NCI-H1105 treated with DMSO at 0.1 percent for 48 hours (cell line): ENCODE measurements at regions not wholly inside any gene's neighbourhood (a gene's known extent, or its start where the extent isn't known, plus 50 kb on each side); places are given as distances from the start of the nearest gene placed in this dataset.
"Not testable (repeated sequence)": the region's sequence is repeated elsewhere in the genome, so short reads cannot be mapped to it uniquely, and the experiment has no call there.

Experiments used
- DNase-seq: peaks from one replicate; lab custom pipeline; 2025; lab: John Stamatoyannopoulos, UW

DNA sequence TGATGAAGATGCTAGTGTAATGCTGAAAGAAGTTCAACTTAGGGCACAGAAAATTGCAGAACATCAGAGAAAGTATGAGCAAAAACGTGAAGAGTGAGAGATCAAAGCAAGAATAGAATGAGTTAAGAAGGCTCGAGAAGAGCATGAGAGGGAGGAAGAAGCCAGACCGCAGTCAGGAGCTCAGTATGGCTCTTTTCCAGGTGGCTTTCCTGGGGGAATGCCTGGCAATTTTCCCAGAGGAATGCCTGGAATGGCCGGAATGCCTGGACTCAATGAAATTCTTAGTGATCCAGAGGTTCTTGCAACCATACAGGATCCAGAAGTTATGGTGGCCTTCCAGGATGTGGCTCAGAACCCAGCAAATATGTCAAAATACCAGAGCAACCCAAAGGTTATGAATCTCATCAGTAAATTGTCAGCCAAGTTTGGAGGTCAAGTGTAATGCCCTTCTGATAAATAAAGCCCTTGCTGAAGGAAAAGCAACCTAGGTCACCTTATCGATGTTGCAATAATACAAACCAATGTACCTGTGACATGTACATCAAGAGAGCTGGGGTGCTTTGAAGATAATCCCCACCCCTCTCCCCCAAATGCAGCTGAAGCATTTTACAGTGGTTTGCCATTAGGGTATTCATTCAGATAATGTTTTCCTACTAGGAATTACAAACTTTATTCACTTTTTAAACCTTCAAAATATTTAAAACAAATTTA is 277.9 kb downstream of the LPIN1 start:
- DNase-seq = not testable (repeated sequence)

GRCh38 chr2:12027136-12027535 is 280.7 kb downstream of the LPIN1 start:
- no peak for DNase-seq

DNA sequence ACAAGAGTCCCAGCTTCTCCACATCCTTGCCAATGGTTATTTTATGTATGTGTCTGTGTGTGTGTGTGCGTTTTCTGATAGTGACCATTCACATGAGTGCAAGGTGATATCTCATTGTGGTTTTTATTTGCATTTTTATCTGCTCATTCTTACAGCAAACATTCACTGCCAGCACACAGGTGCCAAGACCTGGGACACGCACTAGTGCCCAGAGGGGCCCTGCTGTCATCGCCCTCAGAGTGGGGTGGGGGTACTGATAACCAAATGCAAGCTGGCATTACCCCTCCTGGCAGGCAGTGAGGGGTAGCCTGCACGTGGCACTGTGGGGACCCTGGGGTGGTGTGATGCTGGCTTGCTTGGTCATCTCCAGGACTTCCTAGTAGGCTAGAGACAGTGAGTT is 285.4 kb downstream of the LPIN1 start:
- DNase-seq = no peak

GRCh38 chr2:12032398-12032797 is 286.0 kb downstream of the LPIN1 start:
- no peak for DNase-seq

DNA sequence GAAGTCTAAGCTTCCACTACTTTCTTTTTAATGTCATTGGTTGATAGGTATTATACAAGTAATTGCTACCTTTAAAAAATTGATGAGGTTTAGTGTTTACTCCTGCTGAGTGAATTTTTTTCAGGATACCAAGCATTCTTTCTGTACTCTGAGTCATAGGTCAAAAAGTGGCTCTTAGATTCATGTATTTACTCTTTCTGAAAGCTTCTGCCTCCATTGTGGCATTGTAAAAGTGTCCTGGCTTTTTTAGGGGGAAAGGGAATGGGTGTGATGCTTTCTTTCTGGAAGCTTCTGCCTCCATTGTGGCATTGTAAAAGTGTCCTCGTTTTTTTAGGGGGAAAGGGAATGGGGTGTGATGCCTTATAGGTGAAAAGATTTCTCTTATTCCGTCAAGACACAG is 286.5 kb downstream of the LPIN1 start:
- no peak for DNase-seq

- no peak for DNase-seq
Observed at GRCh38 chr2:12033494-12033893, 287.1 kb downstream of the LPIN1 start.

DNA sequence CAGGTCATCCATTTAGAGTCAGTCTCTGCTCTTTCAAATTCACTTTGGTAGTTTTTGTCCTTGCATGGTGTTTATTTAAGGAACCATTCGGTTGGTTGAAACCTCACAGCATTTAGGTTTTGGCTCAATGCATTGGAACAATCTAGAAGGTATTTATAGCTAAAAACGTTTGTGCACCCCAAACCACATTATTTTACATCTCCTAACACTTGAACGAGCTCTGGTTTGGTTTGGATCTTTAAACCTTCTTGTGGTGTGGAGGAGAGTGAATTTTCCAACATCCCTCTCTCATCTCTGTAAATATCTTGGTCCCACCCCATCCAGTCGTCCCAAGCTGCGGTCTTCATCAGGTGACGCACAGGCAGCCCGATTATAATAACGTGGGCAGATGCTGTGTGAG is 287.9 kb downstream of the LPIN1 start:
- DNase-seq = no peak

DNA sequence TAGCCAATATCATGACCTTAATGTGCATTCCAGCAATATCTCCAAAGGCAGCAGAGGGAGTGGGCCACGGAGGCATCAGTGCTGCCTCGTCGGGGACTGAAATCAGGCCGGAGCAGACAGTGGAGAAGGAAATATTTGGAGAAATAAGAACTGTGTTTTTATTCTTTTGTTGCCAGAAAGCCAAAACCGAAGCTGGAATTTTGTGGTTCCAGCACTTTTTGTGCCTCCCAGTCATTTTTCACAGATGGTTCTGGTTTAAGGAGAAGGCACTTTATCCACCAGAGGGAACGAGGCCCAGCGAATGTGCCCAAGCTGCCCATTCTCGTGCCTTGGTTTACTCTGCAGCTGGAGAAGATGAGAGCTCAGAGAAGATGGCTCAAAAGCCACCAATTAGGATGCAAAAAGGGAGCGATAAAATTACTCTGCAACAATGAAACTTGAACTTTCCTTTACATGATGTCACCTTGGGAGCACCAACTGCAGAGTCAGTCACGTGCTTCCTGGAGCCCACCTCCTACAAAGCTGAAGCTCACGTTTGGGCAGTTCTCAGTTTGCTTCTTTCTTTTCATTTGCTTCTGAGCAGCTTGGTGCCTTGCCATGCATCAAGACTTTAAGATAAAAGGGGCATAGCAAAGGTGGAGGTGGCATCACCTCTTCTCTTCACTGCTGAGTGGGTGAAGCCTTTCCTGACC is 288.7 kb downstream of the LPIN1 start:
- DNase-seq = no peak

- DNase-seq = no peak
Observed at GRCh38 chr2:12035956-12036639, 289.7 kb downstream of the LPIN1 start.

DNA sequence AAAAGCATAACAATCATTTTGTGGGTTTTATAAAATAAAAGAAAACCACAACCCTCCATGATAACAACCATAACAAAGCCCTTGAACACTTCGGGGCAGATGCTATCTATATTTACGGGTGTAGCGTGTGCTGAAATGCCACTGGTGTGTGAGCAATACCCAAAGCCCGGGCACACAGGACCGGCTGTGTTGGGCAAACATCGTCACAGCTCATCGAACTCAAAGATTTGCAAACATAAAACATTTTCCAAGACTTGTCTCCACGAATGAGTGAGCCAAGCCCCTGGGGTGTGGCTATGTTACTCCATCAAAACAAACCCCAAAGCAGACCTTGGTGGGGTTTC is 290.2 kb downstream of the LPIN1 start:
- DNase-seq = no peak

- DNase-seq = no peak
Observed at GRCh38 chr2:12037301-12037700, 290.9 kb downstream of the LPIN1 start.

DNA sequence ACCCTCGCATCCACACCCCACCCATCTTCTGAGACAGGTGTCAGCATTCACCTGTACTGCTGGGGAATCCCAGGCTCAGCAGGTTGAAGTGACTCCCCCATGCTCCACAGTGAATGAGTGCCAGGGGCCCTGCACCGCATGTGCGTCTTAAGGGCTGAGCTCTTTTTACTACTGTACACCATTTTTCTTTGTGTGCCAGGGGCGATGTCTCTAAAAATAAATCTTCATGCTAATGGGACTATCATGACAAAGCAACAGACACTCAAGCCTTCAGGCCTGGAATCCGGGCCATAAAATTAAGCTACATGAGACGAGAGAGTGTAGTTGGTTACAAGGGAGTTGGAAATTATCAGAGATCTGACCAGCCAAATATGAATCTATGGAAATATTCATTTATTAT is 294.8 kb downstream of the LPIN1 start:
- DNase-seq = no peak

- no peak for DNase-seq
Observed at GRCh38 chr2:12043131-12043530, 296.7 kb downstream of the LPIN1 start.

DNA sequence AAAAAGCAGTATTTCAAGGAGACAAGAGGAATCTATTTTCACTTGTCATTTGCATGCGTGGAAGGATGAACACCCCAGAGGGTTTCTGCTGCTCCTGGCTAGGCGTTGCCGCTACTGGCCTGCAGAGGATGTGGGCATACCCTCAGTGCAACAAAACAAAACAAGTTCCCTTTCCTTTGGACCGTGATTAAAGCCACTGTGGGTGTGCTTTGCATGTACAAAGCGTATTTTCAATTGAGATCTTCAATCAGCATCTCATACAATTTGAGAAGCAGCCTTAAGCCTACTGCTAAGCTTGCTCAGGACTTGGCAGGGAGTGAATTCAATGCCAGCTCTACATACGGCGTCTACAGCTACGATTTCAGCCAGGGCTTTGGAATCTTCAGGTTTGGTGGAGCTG is 298.4 kb downstream of the LPIN1 start:
- no peak for DNase-seq

GRCh38 chr2:12045864-12046291 is 299.4 kb downstream of the LPIN1 start:
- no peak for DNase-seq

- DNase-seq = no peak
Observed at GRCh38 chr2:12046641-12047040, 300.2 kb downstream of the LPIN1 start.

DNA sequence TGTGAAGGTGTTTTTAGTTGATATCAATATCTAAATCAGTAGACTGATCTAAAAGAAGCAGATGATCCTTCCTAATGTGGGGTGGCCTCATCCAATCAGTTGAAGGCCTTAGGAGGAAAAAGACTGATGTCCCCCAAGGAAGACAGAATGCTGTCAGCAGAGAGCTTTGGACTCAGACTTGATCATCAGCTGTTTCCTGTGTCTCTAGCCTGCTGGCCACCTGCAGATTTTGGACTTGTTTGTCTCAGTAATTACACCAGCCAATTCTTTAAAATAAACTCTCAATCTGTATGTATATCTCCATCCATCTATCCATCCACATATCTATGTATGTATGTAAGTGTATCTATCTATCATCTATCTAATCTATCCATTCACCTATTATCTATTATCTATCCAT is 301.3 kb downstream of the LPIN1 start:
- DNase-seq = no peak

DNA sequence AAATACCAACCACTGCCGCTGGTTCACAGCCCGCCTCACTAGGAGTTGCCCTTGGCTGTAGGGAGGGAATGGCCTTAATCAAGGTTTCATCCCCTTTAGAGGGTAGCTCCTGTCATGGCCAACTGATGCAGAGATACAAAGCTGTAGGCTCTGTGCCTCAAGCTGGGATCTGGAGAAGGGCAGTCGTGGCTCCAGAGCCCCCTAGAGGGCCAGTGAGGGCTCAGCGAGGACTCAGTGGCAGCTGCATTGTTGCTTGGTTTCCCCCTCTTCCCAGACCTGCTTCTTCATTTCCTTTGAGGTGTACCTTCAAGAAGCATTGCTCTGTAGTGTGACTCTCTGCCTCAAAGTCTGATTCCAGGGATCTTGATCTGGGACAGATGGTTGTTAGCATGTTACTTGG is 302.1 kb downstream of the LPIN1 start:
- no peak for DNase-seq

- DNase-seq = no peak
Observed at GRCh38 chr2:12050396-12050795, 304.0 kb downstream of the LPIN1 start.

GRCh38 chr2:12051831-12052230 is 305.4 kb downstream of the LPIN1 start:
- DNase-seq = no peak

- no peak for DNase-seq
Observed at GRCh38 chr2:12052796-12053195, 306.4 kb downstream of the LPIN1 start.

DNA sequence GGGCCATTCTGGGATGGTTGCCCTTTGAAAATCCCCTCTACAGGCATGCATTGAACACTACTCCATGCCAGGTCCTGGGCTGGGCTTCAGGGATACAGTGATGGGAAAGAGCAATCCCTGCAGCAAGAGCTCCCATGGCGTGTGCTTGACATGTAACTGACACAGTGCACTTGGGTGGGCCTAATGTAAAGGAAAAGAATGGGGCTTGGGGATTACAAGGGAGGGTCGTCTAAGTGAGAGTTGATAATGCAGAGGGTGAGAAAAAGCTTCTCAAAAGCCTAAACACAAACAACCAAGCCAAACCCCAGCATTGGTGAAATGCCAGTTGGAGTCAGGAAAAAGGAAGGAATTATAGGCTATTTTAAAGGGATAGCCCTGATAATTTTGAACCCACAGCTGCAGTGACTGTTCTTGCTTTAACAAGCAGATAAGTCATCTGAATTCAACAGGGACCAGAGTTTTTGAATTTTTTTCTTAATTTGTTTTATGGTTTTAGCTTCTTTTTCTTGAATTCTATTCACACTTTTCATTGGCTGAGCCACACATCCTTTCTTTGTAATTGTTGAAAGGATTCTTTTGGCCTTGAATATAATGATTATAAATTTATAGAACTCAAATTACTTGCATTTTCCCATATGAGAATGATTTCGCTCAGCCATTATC is 308.7 kb downstream of the LPIN1 start:
- no peak for DNase-seq
